ENCODE measurements at regions not wholly inside any gene's neighbourhood (a gene's known extent, or its start where the extent isn't known, plus 50 kb on each side); places are given as distances from the start of the nearest gene placed in this dataset.

DNA sequence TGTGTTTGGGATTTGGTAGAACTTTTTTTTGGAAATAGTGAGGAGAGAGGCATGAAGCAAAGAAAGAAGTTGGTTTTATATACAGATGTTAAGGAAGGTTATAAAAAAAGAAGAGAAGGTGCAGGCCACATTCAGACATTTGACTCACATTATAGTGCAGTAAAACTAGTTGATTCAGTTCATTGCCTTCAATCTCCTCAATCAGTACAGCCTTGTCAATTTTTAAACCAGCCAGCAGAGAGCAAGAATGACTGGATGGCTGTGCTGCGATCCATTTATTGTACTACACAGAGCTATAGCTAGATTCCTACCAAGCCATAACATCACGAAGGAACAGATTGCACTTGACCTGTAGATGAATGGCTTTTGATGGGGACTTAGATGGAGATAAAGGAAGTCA, 79.7 kb upstream of the LSM6 start:
- Histone ChIP-seq H3K36me3 (no peaks in the 10 kb centered on the region), H3K27ac (no peak overlapping the region), H3K27me3 (ENCODE audit: insufficient read depth, low read depth, severe bottlenecking) (no peaks in the 10 kb centered on the region), H3K9me3 (ENCODE audit: severe bottlenecking) (no peaks in the 10 kb centered on the region), H3K4me3 (ENCODE audit: low read depth, low read length) (no peak overlapping the region)
- TF ChIP-seq, protein P1, sequence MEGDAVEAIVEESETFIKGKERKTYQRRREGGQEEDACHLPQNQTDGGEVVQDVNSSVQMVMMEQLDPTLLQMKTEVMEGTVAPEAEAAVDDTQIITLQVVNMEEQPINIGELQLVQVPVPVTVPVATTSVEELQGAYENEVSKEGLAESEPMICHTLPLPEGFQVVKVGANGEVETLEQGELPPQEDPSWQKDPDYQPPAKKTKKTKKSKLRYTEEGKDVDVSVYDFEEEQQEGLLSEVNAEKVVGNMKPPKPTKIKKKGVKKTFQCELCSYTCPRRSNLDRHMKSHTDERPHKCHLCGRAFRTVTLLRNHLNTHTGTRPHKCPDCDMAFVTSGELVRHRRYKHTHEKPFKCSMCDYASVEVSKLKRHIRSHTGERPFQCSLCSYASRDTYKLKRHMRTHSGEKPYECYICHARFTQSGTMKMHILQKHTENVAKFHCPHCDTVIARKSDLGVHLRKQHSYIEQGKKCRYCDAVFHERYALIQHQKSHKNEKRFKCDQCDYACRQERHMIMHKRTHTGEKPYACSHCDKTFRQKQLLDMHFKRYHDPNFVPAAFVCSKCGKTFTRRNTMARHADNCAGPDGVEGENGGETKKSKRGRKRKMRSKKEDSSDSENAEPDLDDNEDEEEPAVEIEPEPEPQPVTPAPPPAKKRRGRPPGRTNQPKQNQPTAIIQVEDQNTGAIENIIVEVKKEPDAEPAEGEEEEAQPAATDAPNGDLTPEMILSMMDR (IDR thresholded peaks at IDR 0.05; ENCODE audit: low read depth, low read length): no peak
- no peak for DNase-seq

DNA sequence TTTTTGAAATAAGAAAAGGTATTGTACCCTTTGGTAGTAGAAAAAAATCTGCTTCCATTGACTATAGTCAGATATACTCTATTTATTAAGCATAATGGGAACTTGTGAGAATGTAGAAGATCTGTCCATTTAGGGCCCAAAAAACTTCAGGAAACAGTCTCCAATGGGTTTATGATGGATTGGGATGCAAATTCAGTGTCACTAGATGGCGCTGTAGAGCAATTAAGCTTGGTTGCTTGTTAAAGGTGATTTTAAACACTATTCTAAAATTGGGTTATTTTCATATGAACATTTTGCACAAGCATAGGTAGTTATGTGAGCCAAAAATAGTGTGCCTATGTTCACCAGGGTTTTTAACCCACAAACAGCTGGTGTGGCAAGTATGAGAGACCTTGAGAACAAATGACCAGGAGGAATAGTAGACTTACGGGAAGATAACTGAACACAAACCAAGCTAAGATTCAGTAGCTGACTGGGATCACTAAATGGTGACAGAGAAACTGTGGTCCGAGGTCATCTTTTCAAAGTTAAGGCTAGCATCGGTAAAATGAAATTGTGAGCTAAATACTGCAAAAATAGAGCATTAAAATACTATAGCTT, 80.3 kb upstream of the LSM6 start:
- Histone ChIP-seq H3K27me3 (ENCODE audit: insufficient read depth, low read depth, severe bottlenecking) (no peaks in the 10 kb centered on the region), H3K9me3 (ENCODE audit: severe bottlenecking) (no peaks in the 10 kb centered on the region), H3K36me3 (no peaks in the 10 kb centered on the region), H3K27ac (no peak overlapping the region), H3K4me3 (ENCODE audit: low read depth, low read length) (no peak overlapping the region)
- peak; percentile 52 for DNase-seq
- TF ChIP-seq, protein P1 (IDR thresholded peaks at IDR 0.05; ENCODE audit: low read depth, low read length): peak; percentile 76

DNA sequence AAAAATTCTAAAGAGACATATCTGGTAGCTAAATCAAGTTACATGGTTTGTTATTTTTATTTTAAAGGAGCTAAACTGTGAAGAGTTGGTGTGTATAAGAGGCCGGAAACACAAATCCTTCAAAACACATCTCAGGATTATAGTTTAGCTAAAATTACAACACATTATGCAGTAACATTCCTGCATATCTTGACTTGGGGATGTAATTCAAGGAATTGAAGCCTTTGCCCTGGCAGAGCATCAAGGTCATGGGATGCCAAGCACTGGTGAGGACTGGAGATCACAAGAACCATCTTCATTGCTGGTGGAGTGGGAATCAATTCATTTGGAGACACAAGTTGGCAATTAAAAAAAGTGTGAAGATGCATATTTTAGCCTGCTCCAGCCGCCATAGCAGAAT, 86.8 kb upstream of the LSM6 start:
- H3K27me3 ChIP-seq (ENCODE audit: insufficient read depth, low read depth, severe bottlenecking): no peaks in the 10 kb centered on the region
- TF ChIP-seq, protein P1 (IDR thresholded peaks at IDR 0.05; ENCODE audit: low read depth, low read length): no peak
- no peak overlapping the region for H3K4me3 ChIP-seq (ENCODE audit: low read depth, low read length)
- no peaks in the 10 kb centered on the region for H3K36me3 ChIP-seq
- no peak for DNase-seq
- no peaks in the 10 kb centered on the region for H3K9me3 ChIP-seq (ENCODE audit: severe bottlenecking)
- no peak overlapping the region for H3K27ac ChIP-seq

DNA sequence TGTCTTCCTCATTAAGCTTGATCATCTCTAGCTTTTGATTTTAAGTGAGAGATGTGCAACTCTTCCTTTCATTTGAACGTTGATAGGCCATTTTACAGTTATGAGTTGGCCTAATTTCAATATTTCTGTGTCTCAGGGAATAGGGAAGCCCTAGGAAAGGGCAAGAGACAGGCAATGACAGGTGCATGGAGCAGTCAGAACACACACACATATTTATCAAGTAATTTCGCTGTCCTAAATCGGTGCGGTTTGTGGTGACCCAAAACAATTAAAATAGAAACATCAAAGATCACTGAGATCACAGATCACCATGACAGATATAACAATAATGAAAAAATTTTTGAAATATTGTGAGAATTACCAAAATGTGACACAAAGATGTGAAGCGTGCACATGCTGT, 87.7 kb upstream of the LSM6 start:
- Histone ChIP-seq H3K36me3 (no peaks in the 10 kb centered on the region), H3K27ac (no peak overlapping the region), H3K9me3 (ENCODE audit: severe bottlenecking) (no peaks in the 10 kb centered on the region), H3K4me3 (ENCODE audit: low read depth, low read length) (no peak overlapping the region), H3K27me3 (ENCODE audit: insufficient read depth, low read depth, severe bottlenecking) (no peaks in the 10 kb centered on the region)
- DNase-seq: no peak
- TF ChIP-seq, protein P1 (IDR thresholded peaks at IDR 0.05; ENCODE audit: low read depth, low read length): no peak

DNA sequence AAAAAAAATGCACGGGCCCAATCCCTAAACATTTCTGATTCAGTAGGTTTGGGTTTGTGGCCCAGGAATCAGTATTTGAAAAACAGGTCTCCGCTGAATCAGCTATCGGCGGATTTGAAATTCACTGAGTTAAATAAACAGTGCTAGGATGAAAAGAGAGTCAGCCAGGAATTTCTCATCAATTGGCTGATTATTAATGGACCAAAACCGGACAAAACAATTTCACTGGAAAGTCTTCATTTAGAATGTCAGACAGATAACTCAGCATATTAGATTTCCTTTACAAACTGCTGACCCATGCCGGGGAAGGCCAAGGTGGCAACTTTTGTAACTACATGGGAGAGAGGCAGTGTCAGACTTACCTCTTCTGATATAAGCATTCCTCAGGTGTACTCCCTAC, 99.4 kb upstream of the LSM6 start:
- TF ChIP-seq, protein P1 (IDR thresholded peaks at IDR 0.05; ENCODE audit: low read depth, low read length): no peak
- H3K27ac ChIP-seq: no peak overlapping the region
- no peak overlapping the region for H3K4me3 ChIP-seq (ENCODE audit: low read depth, low read length)
- H3K9me3 ChIP-seq (ENCODE audit: severe bottlenecking): no peaks in the 10 kb centered on the region
- DNase-seq: no peak
- H3K36me3 ChIP-seq: no peaks in the 10 kb centered on the region
- no peaks in the 10 kb centered on the region for H3K27me3 ChIP-seq (ENCODE audit: insufficient read depth, low read depth, severe bottlenecking)

DNA sequence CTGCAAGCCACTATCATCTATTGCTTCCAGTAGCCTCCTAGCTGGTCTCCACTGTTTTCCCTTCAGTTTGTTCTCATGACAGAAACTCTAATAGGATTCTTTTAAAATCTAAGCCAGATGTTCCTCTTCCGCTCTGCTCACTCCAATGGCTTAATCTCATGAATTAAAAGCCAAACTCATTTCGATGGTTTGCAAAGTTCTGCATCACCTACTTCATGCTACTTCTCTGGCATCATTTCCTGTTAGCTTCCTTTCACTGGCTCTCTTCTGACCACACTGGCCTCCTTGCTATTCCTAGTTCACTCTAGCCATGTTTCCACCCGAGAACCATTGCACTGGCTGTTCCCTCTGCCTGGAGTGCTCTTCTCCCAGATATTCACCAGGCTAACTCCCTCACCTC, 102.0 kb upstream of the LSM6 start:
- Histone ChIP-seq H3K4me3 (ENCODE audit: low read depth, low read length) (no peak overlapping the region), H3K27ac (no peak overlapping the region), H3K36me3 (no peaks in the 10 kb centered on the region), H3K27me3 (ENCODE audit: insufficient read depth, low read depth, severe bottlenecking) (no peaks in the 10 kb centered on the region), H3K9me3 (ENCODE audit: severe bottlenecking) (no peaks in the 10 kb centered on the region)
- DNase-seq: no peak
- TF ChIP-seq, protein P1 (IDR thresholded peaks at IDR 0.05; ENCODE audit: low read depth, low read length): no peak
